Neural progenitor cell (in vitro differentiated cells): ENCODE measurements at regions not wholly inside any gene's neighbourhood (a gene's known extent, or its start where the extent isn't known, plus 50 kb on each side); places are given as distances from the start of the nearest gene placed in this dataset.

Experiments used
- CTCF ChIP-seq: fragments of 200-600 bp; sonication (generic); IDR thresholded peaks from 2 replicates; pipeline ENCODE4 v1.5.1; 2017; ENCODE audit warnings: antibody characterized with exemption, mild to moderate bottlenecking
- EZH2phosphoT487 ChIP-seq: fragments of 200-600 bp; sonication (generic); IDR thresholded peaks from 2 replicates; pipeline ENCODE4 v1.6.1; 2017; ENCODE audit warnings: antibody characterized with exemption

GRCh38 chr21:35294231-35294898 is 245.3 kb upstream of the RUNX1 start:
- TF ChIP-seq CTCF, result no peak
- no peak for TF ChIP-seq EZH2phosphoT487
